Stimulated activated CD8-positive, alpha-beta memory T cell treated with anti-CD3 and anti-CD28 coated beads, Interleukin-4, amount 100 ng/mL, for 24 hours (primary cell): ENCODE measurements at regions not wholly inside any gene's neighbourhood (a gene's known extent, or its start where the extent isn't known, plus 50 kb on each side); places are given as distances from the start of the nearest gene placed in this dataset.

Experiments used
- DNase-seq: peaks from one replicate; pipeline ENCODE4 v3.0.0-alpha.2; 2020; ENCODE audit warnings: low read depth

DNA sequence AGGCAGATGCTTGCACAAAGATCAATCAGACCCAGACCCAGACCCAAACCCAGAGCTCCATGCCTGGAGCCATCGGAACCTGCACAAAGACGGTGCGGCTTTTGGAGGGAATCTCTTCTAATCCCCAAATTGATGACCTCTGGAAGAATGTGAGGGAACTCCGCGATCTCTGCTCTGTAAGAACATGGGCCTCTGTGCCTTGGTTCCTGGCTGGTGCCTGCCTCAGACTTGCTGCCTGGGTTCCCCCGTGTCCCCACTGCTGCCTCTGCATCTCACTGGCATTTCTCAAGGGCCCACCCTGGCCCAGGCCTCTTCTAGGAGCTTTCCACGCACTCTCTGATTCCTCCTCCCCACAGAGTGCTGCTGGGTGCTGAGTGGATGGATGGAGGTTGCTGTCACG, 1044.4 kb downstream of the TBC1D22A start:
- DNase-seq, result no peak

DNA sequence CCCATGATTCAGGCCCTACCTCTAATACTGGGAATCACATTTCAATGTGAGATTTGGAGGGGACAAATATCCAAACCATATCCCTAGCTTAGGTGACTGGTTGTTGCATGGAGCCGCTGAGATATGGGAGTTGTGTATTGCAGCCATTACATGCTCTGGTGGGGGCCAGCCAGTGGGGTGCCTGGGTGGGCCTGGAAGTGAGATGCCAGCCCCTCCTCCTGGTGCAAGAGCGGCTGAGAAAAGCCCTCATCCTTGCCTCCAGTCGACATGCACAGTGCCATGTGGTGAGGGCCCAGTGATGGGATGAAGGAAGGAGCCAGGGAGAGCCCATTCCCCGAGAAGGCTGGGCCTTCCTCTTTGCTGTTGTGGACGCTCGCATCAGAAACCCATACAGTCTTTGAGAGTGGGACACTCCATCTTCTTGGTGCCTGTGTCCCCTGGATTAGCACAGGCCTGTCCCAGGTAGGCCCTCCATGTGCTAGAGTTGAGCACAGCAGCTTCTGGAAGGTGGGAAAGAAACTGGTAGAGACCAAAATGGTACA, 1043.0 kb downstream of the TBC1D22A start:
- no peak for DNase-seq

DNA sequence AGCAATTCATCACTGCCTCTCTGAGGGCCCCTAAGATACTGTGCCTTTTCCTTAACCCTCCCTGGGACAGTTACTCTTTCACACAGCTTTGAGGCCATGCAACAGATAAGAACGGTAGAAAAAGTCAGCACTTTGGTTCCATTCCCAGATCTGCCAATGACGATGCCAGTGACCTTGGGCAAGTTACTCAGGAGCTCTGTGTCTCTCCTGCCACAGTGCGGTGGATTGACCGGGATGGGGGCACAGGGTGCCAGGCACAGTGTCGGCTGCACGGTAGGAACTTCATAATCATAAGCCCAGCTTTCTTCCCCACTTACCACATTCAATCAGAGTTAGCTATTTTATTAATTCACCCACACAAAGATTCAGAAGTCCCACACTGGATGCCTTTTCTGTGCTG, 1041.8 kb downstream of the TBC1D22A start:
- no peak for DNase-seq

DNA sequence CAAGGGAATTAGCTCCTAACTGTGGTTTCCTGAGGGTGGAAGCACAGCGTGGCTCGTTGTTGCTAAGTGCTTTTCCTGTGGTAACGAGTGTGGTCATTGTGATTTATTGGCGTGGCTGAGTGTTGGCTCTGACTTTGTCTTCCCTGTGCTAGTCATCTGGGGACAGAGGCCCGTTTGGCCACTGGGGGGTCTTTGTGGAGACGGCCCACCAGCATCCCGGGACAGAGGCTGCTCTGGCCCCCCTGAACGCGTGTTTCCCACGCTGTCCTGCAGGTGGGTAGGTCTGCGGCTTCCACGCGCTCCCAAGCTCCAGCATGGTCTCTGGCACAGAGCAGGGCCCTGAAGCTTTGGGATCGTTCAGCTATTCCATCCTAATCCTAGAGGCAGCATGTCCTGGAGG, 1040.0 kb downstream of the TBC1D22A start:
- DNase-seq, result no peak

GRCh38 chr22:47801541-47802245, 1039.2 kb downstream of the TBC1D22A start:
- DNase-seq, result no peak

GRCh38 chr22:47798229-47798628, 1035.8 kb downstream of the TBC1D22A start:
- DNase-seq, result no peak

- no peak for DNase-seq
Measured at GRCh38 chr22:47797342-47797945, 1035.0 kb downstream of the TBC1D22A start.

GRCh38 chr22:47796128-47796908, 1033.9 kb downstream of the TBC1D22A start:
- DNase-seq, result no peak

DNA sequence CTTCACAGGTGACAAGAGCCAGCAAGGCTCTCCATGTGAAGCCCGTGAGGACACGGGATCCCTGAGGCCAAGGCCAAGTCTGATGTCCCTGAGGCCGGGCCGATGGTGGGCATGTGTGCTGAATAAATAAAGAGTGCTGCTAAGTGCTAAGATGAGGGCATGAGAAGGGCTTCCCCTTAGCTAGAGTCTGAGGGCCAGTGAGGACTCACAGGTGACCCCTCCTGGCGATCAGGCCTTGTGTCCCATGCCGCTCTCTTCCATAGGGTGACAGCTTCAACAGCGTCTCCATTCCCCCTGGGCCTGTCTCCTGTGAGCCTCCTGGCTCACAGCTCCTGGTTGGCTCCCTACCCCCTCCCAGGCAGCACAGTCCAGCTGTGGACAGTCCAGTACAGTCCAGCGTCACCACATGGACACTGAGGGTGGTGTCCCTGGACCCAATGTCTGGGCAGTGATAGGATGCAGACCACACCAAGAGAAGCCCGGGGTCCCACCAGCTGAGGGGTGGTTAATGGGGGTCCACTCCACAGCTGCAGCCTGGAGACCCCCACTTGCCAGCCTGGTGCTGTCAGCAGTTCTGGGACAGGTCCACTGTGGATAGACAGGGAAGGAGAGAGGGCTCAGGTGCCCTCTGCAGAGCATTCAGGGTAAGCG, 1033.2 kb downstream of the TBC1D22A start:
- no peak for DNase-seq

GRCh38 chr22:47794851-47795250, 1032.4 kb downstream of the TBC1D22A start:
- DNase-seq, result no peak

- no peak for DNase-seq
Measured at GRCh38 chr22:47793304-47794101, 1031.1 kb downstream of the TBC1D22A start.

GRCh38 chr22:47789171-47789570, 1026.7 kb downstream of the TBC1D22A start:
- DNase-seq, result no peak

GRCh38 chr22:47788461-47788860, 1026.0 kb downstream of the TBC1D22A start:
- no peak for DNase-seq

GRCh38 chr22:47787501-47788227, 1025.2 kb downstream of the TBC1D22A start:
- DNase-seq, result no peak

DNA sequence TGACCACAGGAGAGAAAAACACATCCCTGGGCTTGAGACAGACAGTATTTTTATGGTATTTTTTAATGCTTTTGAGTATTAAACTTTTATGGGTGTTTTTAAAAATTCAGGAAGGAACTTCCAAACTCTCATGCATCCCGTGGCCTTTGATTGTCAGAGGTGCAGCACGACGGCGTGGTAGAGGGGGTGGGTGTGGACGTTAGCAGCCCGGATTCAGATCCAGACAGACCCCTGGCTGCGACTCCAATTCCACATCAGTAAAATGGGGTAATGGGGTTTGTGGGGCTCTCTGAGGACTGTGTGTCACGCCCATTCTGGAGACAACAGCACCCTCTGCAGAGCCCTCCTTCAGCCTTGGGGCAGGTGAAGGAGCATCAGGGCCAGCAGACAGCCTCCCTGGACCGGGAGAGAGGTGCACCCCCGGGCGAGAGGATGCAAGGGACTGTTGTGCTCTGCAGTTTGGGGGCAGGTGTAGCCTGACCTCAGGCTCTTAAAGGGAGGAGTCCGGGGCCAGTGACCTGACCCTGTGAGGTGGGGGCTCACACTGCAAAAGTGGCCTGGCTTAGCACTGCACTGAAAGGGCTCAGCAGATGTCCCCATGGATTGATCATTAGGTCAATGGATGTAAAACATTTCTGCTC, 1024.3 kb downstream of the TBC1D22A start:
- no peak for DNase-seq

GRCh38 chr22:47784991-47785390, 1022.5 kb downstream of the TBC1D22A start:
- no peak for DNase-seq

GRCh38 chr22:47784367-47784983, 1022.0 kb downstream of the TBC1D22A start:
- no peak for DNase-seq

DNA sequence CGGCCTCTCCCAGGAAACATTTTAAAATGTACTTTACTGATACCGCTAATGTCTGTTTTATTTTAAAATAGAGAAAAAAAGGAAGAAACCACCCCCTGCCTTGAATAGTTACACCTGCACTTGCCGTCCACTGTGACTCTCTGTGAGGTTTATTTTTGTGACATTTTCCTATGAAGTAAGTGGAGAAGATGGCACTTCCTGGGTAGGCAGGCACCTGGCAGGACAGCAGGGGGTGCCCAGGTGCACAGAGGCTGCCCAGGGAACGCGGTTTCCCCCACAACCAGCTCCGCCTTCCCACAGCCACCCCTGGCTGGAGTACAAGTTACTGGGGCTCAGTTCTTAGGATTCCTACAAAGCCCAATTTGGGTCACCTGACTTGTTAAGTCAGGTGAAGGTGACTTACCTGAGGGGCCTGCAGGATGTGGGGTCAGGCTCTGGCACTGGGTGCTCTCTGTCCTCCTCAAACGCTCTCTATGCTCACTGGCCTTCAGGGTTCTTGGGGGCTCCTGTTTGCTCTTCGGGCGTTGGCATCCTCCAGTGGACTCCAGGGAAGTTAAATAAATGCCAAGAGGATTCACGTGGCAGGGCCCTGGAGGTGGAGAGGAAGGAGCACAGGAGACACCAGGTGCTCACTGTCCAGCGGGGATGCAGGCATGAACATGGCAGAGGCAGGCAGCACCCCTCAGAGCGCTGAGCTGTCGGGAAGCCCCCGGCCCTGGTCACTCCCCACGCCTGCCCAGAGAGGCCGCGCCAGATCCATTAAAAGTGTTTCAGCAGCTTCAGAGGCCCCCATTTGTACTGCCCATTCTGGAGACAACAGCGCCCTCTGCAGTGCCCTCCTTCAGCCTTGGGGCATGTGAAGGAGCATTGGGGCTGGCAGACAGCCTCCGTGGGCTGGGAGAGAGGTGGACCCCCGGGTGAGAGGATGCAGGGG, 1021.2 kb downstream of the TBC1D22A start:
- DNase-seq, result no peak
